OCI-LY7 (cell line): ENCODE measurements at regions not wholly inside any gene's neighbourhood (a gene's known extent, or its start where the extent isn't known, plus 50 kb on each side); places are given as distances from the start of the nearest gene placed in this dataset.

Experiments used
- EZH2phosphoT487 ChIP-seq: fragments of 200-600 bp; sonication (generic); IDR thresholded peaks from 2 replicates; pipeline ENCODE4 v1.6.1; 2018; ENCODE audit warnings: low read depth, borderline replicate concordance, mild to moderate bottlenecking, mixed run types, antibody characterized with exemption, low read length, moderate library complexity, mixed read lengths
- TF ChIP-seq, protein P1 (sequence below): fragments of 200-600 bp; sonication (generic); conservative IDR thresholded peaks from 2 replicates; pipeline ENCODE4 v1.5.1; 2014; ENCODE audit warnings: mild to moderate bottlenecking, antibody characterized with exemption, low read length, moderate library complexity, mixed read lengths

DNA sequence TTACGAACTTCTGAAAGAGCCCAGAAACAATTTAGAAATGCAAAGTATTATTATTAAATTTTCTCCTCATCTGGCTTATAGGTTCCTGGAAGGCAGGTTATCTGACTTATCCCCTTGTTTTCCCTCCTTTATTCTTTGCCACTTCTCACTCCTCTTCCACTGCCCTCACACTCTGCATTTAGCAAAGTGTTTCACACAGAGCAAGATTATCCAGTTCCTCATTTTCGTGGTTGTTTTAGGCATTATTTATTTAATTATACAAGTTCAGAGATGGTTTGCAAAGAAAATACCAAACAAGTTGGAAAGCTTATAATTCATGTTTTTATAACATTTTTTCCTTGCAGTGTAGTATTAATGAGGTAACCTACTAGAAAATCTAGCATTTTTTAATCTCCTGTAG, 544.9 kb downstream of the NSUN3 start:
- TF ChIP-seq, protein P1, sequence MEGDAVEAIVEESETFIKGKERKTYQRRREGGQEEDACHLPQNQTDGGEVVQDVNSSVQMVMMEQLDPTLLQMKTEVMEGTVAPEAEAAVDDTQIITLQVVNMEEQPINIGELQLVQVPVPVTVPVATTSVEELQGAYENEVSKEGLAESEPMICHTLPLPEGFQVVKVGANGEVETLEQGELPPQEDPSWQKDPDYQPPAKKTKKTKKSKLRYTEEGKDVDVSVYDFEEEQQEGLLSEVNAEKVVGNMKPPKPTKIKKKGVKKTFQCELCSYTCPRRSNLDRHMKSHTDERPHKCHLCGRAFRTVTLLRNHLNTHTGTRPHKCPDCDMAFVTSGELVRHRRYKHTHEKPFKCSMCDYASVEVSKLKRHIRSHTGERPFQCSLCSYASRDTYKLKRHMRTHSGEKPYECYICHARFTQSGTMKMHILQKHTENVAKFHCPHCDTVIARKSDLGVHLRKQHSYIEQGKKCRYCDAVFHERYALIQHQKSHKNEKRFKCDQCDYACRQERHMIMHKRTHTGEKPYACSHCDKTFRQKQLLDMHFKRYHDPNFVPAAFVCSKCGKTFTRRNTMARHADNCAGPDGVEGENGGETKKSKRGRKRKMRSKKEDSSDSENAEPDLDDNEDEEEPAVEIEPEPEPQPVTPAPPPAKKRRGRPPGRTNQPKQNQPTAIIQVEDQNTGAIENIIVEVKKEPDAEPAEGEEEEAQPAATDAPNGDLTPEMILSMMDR: no peak
- no peak for TF ChIP-seq EZH2phosphoT487
